Stimulated activated memory B cell treated with anti-CD40 and anti-IgM and Interleukin-4, amounts not matched to agents 10 μg/mL and 1 μg/mL and 100 μg/mL, for 72 hours (primary cell): ENCODE measurements at regions not wholly inside any gene's neighbourhood (a gene's known extent, or its start where the extent isn't known, plus 50 kb on each side); places are given as distances from the start of the nearest gene placed in this dataset.

Source experiments
- ATAC-seq: fragments of 150-1000 bp; cut with Tn5 transposase; 2 replicates; pipeline ENCODE4 v1.10.0; 2021
- H3K27ac Mint-ChIP-seq: one replicate; pipeline ENCODE4 v1.8.0; 2022; ENCODE audit warnings: mild to moderate bottlenecking, mixed read lengths
- H3K27me3 Mint-ChIP-seq: one replicate; pipeline ENCODE4 v1.8.0; 2022; ENCODE audit warnings: mixed read lengths
- H3K36me3 Mint-ChIP-seq: one replicate; pipeline ENCODE4 v1.8.0; 2022; ENCODE audit warnings: mixed read lengths
- H3K4me1 Mint-ChIP-seq: one replicate; pipeline ENCODE4 v1.8.0; 2022; ENCODE audit warnings: mixed read lengths
- H3K4me3 Mint-ChIP-seq: one replicate; pipeline ENCODE4 v1.8.0; 2022; ENCODE audit warnings: mild to moderate bottlenecking, moderate library complexity, mixed read lengths
- H3K9me3 Mint-ChIP-seq: one replicate; pipeline ENCODE4 v1.8.0; 2022; ENCODE audit warnings: mixed read lengths

DNA sequence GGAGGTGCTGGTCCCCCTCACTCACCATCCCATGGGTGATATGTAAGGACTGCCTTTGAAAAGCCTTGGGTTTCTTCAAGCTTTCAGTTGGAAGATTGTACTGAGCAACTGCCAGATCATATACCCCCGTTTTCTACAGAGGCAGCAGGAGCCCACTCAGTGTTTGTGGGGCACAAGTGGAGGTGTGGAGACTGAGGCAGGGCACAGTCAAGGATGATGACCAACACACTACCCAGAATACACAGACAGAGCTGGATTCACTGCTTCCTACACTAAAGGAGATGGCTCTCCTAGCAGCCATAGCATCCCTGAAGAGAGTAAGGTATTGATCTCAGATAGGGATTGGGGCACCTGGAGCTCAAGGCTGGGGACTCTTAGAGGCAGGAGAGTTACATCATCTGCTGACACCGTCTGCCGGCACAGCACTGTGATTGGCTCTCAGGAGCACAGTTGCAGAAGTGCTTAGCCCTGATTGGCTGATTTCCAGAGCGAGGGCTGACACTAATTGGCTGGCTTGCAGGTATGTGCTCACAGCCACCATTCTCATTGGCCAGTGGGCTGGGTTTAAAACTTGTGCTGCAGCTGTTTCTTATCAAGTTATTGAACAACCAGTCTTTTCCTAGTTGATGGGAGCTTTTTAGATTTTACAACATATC is 77.9 kb upstream of the PFKP start:
- Mint-ChIP-seq H3K36me3 (peaks cover 6% of the 10 kb centered on the region), H3K4me1 (peaks cover 30% of the 10 kb centered on the region), H3K9me3 (peaks cover 9% of the 10 kb centered on the region), H3K4me3 (no peak overlapping the region), H3K27ac (no peak overlapping the region), H3K27me3 (peaks cover 24% of the 10 kb centered on the region)
- no peak for ATAC-seq

DNA sequence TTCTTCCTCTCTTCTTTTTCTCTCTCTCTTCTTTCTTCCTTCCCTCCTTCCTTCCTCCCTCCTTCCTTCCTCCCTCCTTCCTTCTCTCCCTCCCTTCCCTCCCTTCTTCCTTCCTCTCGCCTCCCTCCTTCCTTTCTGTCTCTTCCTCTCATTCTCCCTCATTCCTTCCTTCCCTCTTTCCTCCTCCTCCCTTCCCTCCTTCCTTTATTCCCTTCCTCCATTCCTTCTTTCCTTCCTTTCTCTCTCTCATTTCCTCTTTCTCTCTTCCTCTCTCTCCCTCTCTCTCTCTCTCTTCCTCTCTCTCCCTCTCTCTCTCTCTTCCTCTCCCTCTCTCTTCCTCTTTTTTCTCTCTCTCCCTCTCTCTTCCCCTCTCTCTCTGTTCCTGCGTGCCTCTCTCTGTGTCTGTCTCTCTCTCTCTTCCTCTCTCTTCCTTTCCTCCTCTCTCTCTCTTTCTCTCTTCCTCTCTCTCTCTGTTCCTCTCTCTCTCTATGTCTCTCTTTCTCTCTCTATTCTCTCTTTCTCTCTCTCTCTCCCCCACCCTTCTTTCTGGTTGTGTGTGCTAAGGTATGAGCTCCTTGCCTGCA is 80.1 kb upstream of the PFKP start:
- Mint-ChIP-seq H3K27ac (peak overlapping the region; percentile 72), H3K4me3 (peak overlapping the region; percentile 2), H3K36me3 (peaks cover 6% of the 10 kb centered on the region), H3K27me3 (peaks cover 24% of the 10 kb centered on the region), H3K4me1 (peaks cover 30% of the 10 kb centered on the region), H3K9me3 (peaks cover 9% of the 10 kb centered on the region)
- no peak for ATAC-seq

DNA sequence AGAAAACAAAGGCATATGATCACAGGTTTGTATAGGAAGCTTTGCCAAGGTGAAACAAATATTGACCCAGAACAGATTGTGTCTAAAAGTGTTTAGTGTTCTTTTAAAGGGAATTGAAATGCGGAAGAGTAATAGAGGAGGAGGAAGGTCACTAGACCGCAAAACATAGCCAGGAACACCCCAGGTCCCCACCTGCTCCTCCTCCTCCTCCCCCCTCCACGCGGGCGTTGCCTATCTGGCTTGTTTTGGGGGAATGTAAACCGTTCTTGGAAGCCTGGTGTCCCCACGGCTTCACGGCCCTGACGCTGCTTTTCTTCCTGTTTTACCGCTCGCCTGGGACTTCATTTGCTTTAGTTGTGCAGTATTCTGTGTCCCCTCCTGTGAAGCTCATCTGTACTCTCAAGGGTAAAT is 81.0 kb upstream of the PFKP start:
- peak overlapping the region; percentile 72 for H3K27ac Mint-ChIP-seq
- peaks cover 6% of the 10 kb centered on the region for H3K36me3 Mint-ChIP-seq
- H3K9me3 Mint-ChIP-seq: peaks cover 9% of the 10 kb centered on the region
- peak overlapping the region; percentile 45 for H3K4me3 Mint-ChIP-seq
- ATAC-seq: peak; percentile 76
- peaks cover 24% of the 10 kb centered on the region for H3K27me3 Mint-ChIP-seq
- H3K4me1 Mint-ChIP-seq: peaks cover 30% of the 10 kb centered on the region

DNA sequence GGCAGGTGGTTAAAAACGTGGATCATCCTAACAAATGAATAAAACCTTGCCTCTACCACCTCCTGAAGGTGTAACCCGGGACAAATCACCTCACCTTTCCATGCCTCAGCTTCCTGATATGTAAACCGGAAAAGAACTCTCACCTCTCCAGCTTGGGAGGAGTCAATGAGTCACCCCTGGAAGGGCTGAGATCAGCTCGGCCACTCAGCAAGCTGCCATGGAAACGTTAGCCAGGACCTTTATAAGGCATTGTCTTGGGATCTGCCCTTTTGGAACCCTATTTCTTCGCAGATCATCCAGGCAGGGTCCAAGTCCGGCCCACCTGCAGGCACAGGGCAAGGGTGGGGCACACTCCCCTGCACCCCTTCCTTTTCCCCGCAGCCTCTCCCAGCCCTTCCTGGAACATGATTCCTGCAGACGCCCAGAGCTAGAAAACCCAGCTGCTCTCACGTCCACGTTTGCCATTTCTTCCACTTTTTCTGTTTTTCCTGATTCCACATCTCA is 81.6 kb upstream of the PFKP start:
- Mint-ChIP-seq H3K4me1 (peaks cover 35% of the 10 kb centered on the region), H3K36me3 (peaks cover 6% of the 10 kb centered on the region), H3K9me3 (peaks cover 9% of the 10 kb centered on the region), H3K4me3 (peak overlapping the region; percentile 27), H3K27ac (peak overlapping the region; percentile 72), H3K27me3 (peaks cover 24% of the 10 kb centered on the region)
- no peak for ATAC-seq

- peaks cover 6% of the 10 kb centered on the region for H3K36me3 Mint-ChIP-seq
- ATAC-seq: peak; percentile 57
- H3K4me3 Mint-ChIP-seq: no peak overlapping the region
- H3K27me3 Mint-ChIP-seq: peaks cover 24% of the 10 kb centered on the region
- H3K4me1 Mint-ChIP-seq: peaks cover 37% of the 10 kb centered on the region
- H3K27ac Mint-ChIP-seq: peak overlapping the region; percentile 72
- peaks cover 9% of the 10 kb centered on the region for H3K9me3 Mint-ChIP-seq
Observed at GRCh38 chr10:2984682-2985081, 82.7 kb upstream of the PFKP start.

DNA sequence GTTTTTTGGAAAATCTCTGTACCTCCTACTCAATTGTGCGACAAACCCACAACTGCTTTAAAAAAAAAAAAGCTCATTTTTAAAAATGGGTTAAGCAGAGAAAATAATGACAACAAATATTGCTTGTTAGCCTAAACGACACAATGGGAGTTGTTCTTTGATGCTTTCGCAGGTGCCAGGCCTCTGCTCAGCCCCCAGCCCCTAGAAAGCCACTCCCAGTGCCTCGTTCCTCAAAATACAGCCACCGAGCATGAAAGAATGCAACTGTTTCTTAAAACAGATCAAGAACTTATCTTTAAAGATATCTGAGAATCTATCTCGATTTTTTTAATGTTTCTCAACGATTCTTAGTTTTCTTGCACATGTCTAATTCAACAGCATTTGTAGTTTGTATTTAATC is 85.2 kb upstream of the PFKP start:
- Mint-ChIP-seq H3K27ac (no peak overlapping the region), H3K27me3 (peaks cover 3% of the 10 kb centered on the region), H3K4me3 (no peak overlapping the region), H3K9me3 (no peaks in the 10 kb centered on the region), H3K36me3 (no peaks in the 10 kb centered on the region), H3K4me1 (peaks cover 49% of the 10 kb centered on the region)
- ATAC-seq: no peak

DNA sequence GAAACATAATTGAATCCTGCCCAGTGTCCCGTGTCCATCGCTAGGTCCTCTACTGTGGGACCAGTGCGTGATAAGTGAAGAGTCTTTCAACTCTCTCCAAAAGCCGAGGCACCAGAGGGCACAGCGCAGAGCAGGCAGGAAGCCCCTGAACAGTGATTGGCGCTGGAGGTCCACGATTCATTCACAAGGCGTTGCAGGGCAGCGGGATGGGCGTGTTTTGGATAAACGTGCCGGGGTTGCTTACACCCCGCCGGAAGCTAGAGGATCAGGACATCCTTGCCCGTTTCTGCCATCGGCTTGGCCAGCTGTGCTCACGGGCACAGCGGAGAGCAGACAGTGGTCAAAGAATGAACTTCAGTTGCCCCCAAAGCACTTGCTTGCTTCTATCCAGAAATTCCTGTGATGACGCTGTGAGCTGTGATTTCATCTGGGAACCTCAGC is 86.0 kb upstream of the PFKP start:
- Mint-ChIP-seq H3K9me3 (no peaks in the 10 kb centered on the region), H3K27ac (peak overlapping the region; percentile 59), H3K4me3 (no peak overlapping the region), H3K27me3 (no peaks in the 10 kb centered on the region), H3K36me3 (no peaks in the 10 kb centered on the region), H3K4me1 (peaks cover 41% of the 10 kb centered on the region)
- ATAC-seq: no peak

- Mint-ChIP-seq H3K4me3 (no peak overlapping the region), H3K36me3 (no peaks in the 10 kb centered on the region), H3K9me3 (no peaks in the 10 kb centered on the region), H3K4me1 (peaks cover 36% of the 10 kb centered on the region), H3K27ac (peak overlapping the region; percentile 59), H3K27me3 (no peaks in the 10 kb centered on the region)
- no peak for ATAC-seq
Observed at GRCh38 chr10:2980791-2981360, 86.5 kb upstream of the PFKP start.

DNA sequence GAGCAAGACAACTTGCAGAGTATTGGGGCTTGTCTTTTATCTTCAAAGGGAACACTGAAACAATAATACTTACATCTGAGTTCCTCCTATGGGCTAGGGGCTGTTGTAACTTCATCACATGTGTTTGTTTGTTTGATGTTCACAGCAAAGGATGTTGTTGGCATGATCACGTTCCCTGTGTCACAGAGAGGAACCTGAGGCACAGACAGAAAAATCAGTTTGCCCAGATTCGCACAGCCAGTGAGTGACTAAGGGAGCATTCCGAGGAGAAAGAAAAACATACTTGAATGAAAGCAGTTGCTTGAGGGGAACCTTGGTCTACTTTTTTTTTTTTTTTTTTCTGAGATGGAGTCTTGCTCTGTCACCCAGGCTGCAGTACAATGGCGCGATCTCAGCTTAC is 87.2 kb upstream of the PFKP start:
- H3K4me1 Mint-ChIP-seq: peaks cover 28% of the 10 kb centered on the region
- H3K9me3 Mint-ChIP-seq: no peaks in the 10 kb centered on the region
- no peak overlapping the region for H3K27ac Mint-ChIP-seq
- no peaks in the 10 kb centered on the region for H3K27me3 Mint-ChIP-seq
- no peak for ATAC-seq
- no peaks in the 10 kb centered on the region for H3K36me3 Mint-ChIP-seq
- no peak overlapping the region for H3K4me3 Mint-ChIP-seq

GRCh38 chr10:2979306-2979705 is 88.0 kb upstream of the PFKP start:
- ATAC-seq: no peak
- H3K4me1 Mint-ChIP-seq: peaks cover 26% of the 10 kb centered on the region
- H3K36me3 Mint-ChIP-seq: no peaks in the 10 kb centered on the region
- peak overlapping the region; percentile 79 for H3K27ac Mint-ChIP-seq
- no peaks in the 10 kb centered on the region for H3K27me3 Mint-ChIP-seq
- no peak overlapping the region for H3K4me3 Mint-ChIP-seq
- H3K9me3 Mint-ChIP-seq: no peaks in the 10 kb centered on the region

DNA sequence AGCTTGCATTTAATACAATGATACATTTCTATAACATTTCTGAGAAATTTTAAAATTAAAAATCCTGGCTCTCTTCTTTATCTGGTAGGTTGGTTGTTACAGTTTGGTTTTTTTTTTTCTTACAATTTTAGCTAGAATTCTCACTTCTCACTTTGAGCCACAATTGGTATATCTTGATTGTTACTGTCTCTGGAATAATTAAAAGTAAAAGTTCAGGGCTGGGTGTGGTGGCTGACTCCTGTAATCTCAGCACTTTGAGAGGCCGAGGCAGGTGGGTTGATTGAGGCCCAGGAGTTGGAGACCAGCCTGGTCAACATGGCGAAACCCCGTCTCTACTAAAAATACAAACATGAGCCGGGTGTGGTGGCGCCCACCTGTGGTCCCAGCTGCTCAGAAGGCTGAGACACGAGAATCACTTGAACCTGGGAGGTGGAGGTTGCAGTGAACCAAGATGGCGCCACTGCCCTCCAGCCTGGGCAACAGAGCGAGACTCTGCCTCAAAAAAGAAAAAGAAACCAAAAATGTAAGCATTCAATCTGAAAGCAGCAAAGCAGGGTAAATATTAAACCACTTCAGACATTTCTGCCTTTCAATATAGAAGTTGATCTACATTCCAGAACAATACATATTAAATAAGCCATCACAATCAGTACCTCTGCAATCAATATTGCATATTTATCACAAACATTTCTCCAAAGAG is 88.6 kb upstream of the PFKP start:
- Mint-ChIP-seq H3K27me3 (no peaks in the 10 kb centered on the region), H3K4me3 (peak overlapping the region; percentile 24), H3K36me3 (no peaks in the 10 kb centered on the region), H3K4me1 (peaks cover 26% of the 10 kb centered on the region), H3K9me3 (no peaks in the 10 kb centered on the region), H3K27ac (peak overlapping the region; percentile 79)
- ATAC-seq: peak; percentile 50

DNA sequence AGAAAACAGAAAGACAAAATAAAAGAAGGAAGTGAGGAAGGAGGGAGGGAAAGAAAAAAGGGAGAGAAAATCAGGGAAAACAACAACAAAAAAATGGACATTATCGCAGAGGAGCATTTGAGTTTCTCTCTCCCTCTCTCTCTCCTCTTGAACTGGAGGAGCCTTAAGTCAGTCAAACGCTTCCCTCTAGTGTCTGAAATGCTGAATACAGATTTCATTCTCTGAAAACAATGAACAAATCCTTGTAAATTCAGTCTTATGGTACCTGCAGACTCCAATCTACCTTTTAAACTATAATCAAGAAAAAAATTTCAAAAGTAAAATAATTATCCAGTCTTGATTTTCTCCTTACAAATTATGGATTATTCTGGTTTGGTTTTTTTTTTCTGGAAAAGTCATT is 89.2 kb upstream of the PFKP start:
- Mint-ChIP-seq H3K9me3 (no peaks in the 10 kb centered on the region), H3K27me3 (no peaks in the 10 kb centered on the region), H3K4me3 (no peak overlapping the region), H3K27ac (peak overlapping the region; percentile 79), H3K36me3 (no peaks in the 10 kb centered on the region), H3K4me1 (peaks cover 26% of the 10 kb centered on the region)
- ATAC-seq: peak; percentile 66

DNA sequence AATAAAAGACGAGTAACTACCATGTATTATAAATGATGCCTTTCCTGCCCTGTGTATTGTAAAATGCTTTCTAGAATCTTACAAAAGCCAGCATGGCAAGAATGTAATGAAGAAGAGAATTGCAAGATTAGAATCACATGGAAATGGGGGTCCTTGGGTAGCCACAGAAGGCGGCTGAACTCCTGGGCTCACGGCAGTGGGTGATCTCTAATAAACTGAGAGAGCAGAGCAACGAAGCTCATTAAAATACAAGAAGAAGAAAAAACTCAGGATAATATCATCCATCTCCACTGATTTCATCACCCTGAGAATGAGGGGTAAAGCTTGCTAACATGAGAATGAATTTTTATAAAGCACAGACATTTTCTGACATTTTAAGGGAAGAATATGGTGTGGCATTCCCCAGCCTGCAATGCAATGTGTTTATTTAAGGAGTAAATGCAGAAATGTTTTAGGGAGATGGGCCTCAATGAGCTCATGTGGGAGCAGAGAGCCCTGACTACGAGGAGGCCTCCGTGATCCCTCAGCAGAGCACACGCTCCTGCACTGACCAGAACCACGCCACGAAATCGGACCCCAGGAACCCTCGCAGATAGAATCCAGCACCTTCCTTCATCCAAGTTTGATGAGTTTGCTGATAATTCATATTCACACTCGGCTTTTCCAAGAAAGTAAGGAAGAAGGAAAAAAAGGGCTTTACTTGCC is 92.7 kb upstream of the PFKP start:
- no peak for ATAC-seq
- Mint-ChIP-seq H3K4me1 (peaks cover 19% of the 10 kb centered on the region), H3K4me3 (no peak overlapping the region), H3K27me3 (no peaks in the 10 kb centered on the region), H3K9me3 (no peaks in the 10 kb centered on the region), H3K36me3 (no peaks in the 10 kb centered on the region), H3K27ac (no peak overlapping the region)

DNA sequence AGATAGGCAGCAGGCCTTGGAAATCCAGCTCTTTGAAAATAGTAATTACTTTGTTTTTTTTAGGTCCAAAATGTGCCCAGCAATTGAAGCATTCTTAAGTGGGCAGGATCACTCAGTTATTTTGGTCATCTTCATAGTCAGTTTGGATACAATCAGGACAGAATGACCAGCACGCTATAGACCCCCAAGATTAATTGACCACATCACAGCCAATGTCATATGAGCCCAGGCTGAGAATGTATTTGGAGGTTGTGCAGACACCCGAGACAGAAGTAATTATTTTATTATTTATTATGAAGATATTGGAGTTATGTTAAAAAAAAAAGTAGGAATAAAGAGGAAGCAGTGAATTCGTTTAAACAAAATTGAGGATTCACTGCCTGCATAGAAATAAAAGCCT is 93.3 kb upstream of the PFKP start:
- H3K4me3 Mint-ChIP-seq: no peak overlapping the region
- H3K27me3 Mint-ChIP-seq: no peaks in the 10 kb centered on the region
- no peak overlapping the region for H3K27ac Mint-ChIP-seq
- no peaks in the 10 kb centered on the region for H3K9me3 Mint-ChIP-seq
- no peak for ATAC-seq
- H3K36me3 Mint-ChIP-seq: no peaks in the 10 kb centered on the region
- H3K4me1 Mint-ChIP-seq: peaks cover 15% of the 10 kb centered on the region

GRCh38 chr10:2972810-2973209 is 94.5 kb upstream of the PFKP start:
- Mint-ChIP-seq H3K4me3 (no peak overlapping the region), H3K9me3 (no peaks in the 10 kb centered on the region), H3K36me3 (no peaks in the 10 kb centered on the region), H3K27me3 (no peaks in the 10 kb centered on the region), H3K4me1 (peaks cover 2% of the 10 kb centered on the region), H3K27ac (no peak overlapping the region)
- ATAC-seq: no peak
